ENCODE measurements at regions not wholly inside any gene's neighbourhood (a gene's known extent, or its start where the extent isn't known, plus 50 kb on each side); places are given as distances from the start of the nearest gene placed in this dataset.
"Not testable (repeated sequence)": the region's sequence is repeated elsewhere in the genome, so short reads cannot be mapped to it uniquely, and the experiment has no call there.

DNA sequence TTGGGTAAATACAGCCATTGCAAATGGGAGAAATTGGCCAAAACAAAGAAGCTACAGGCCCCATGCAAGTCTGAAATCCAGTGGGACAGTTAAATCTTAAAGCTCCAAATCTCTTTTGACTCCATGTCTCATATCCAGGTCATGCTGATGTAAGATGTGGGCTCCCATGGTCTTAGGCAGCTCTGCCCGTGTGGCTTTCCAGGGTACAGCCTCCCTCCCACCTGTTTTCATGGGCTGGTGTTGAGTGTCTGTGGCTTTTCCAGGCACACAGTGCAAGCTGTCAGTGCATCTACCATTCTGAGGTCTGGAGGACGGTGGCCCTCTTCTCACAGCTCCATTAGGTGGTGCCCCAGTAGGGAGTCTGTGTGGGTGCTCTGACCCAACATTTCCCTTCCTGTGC is 53.4 kb upstream of the FIBIN start:
- TF ChIP-seq CTCF, POLR2A (IDR thresholded peaks at IDR 0.05): not testable (repeated sequence)

Data from Peyer's patch (tissue), 4 donors.